VCaP (cell line): ENCODE measurements at regions not wholly inside any gene's neighbourhood (a gene's known extent, or its start where the extent isn't known, plus 50 kb on each side); places are given as distances from the start of the nearest gene placed in this dataset.

Experiments used
- H3K27ac ChIP-seq: fragments of 450-650 bp; 2 replicates; pipeline ENCODE4 v1.5.1; 2017
- CTCF ChIP-seq: fragments of 450-650 bp; conservative IDR thresholded peaks from 2 replicates; pipeline ENCODE4 v1.5.1; 2017; ENCODE audit warnings: mild to moderate bottlenecking, moderate library complexity

GRCh38 chr2:180077295-180077906, 70.3 kb upstream of the CWC22 start:
- TF ChIP-seq CTCF, result peak; percentile 96
- no peak overlapping the region for H3K27ac ChIP-seq

GRCh38 chr2:180075870-180076269, 68.8 kb upstream of the CWC22 start:
- no peak overlapping the region for H3K27ac ChIP-seq
- TF ChIP-seq CTCF, result no peak

GRCh38 chr2:180071797-180072196, 64.7 kb upstream of the CWC22 start:
- no peak overlapping the region for H3K27ac ChIP-seq
- no peak for TF ChIP-seq CTCF

- H3K27ac ChIP-seq, result no peak overlapping the region
- TF ChIP-seq CTCF, result no peak
Observed at GRCh38 chr2:180063494-180064092, 56.5 kb upstream of the CWC22 start.

GRCh38 chr2:180062178-180062577, 55.1 kb upstream of the CWC22 start:
- no peak for TF ChIP-seq CTCF
- H3K27ac ChIP-seq, result no peak overlapping the region

- TF ChIP-seq CTCF, result no peak
- H3K27ac ChIP-seq, result no peak overlapping the region
Observed at GRCh38 chr2:180061546-180061945, 54.4 kb upstream of the CWC22 start.

GRCh38 chr2:180061085-180061484, 54.0 kb upstream of the CWC22 start:
- H3K27ac ChIP-seq, result no peak overlapping the region
- no peak for TF ChIP-seq CTCF
